Effector CD8-positive, alpha-beta T cell (primary cell): ENCODE measurements at regions not wholly inside any gene's neighbourhood (a gene's known extent, or its start where the extent isn't known, plus 50 kb on each side); places are given as distances from the start of the nearest gene placed in this dataset.
"Not testable (repeated sequence)": the region's sequence is repeated elsewhere in the genome, so short reads cannot be mapped to it uniquely, and the experiment has no call there.

ENCODE experiments used
- DNase-seq: peaks from one replicate; lab custom pipeline; 2025; lab: John Stamatoyannopoulos, UW

GRCh38 chr5:108531367-108532128 lies 149.7 kb upstream of the FBXL17 start:
- DNase-seq: no peak

GRCh38 chr5:108530706-108531105 lies 148.8 kb upstream of the FBXL17 start:
- DNase-seq: no peak

GRCh38 chr5:108529381-108529780 lies 147.5 kb upstream of the FBXL17 start:
- DNase-seq: no peak

GRCh38 chr5:108528655-108529054 lies 146.8 kb upstream of the FBXL17 start:
- DNase-seq: no peak

GRCh38 chr5:108524564-108524963 lies 142.7 kb upstream of the FBXL17 start:
- DNase-seq: no peak

GRCh38 chr5:108523360-108523759 lies 141.5 kb upstream of the FBXL17 start:
- no peak for DNase-seq

GRCh38 chr5:108521841-108522506 lies 140.1 kb upstream of the FBXL17 start:
- DNase-seq: no peak

GRCh38 chr5:108521011-108521700 lies 139.3 kb upstream of the FBXL17 start:
- no peak for DNase-seq

GRCh38 chr5:108516785-108517184 lies 134.9 kb upstream of the FBXL17 start:
- DNase-seq: no peak

GRCh38 chr5:108515517-108516105 lies 133.7 kb upstream of the FBXL17 start:
- DNase-seq: no peak

GRCh38 chr5:108508979-108509378 lies 127.1 kb upstream of the FBXL17 start:
- DNase-seq: no peak

GRCh38 chr5:108507631-108508030 lies 125.7 kb upstream of the FBXL17 start:
- no peak for DNase-seq

GRCh38 chr5:108505608-108506007 lies 123.7 kb upstream of the FBXL17 start:
- DNase-seq: no peak

- DNase-seq: no peak
Measured at GRCh38 chr5:108504974-108505373, 123.1 kb upstream of the FBXL17 start.

- DNase-seq: no peak
Measured at GRCh38 chr5:108503986-108504385, 122.1 kb upstream of the FBXL17 start.

GRCh38 chr5:108495615-108496014 lies 113.7 kb upstream of the FBXL17 start:
- not testable (repeated sequence) for DNase-seq

GRCh38 chr5:108487951-108488350 lies 106.1 kb upstream of the FBXL17 start:
- no peak for DNase-seq

GRCh38 chr5:108484035-108484434 lies 102.1 kb upstream of the FBXL17 start:
- no peak for DNase-seq

GRCh38 chr5:108481355-108481931 lies 99.5 kb upstream of the FBXL17 start:
- DNase-seq: no peak

- DNase-seq: no peak
Measured at GRCh38 chr5:108472237-108472636, 90.3 kb upstream of the FBXL17 start.

GRCh38 chr5:108467563-108467962 lies 85.7 kb upstream of the FBXL17 start:
- no peak for DNase-seq
